ENCODE measurements at regions not wholly inside any gene's neighbourhood (a gene's known extent, or its start where the extent isn't known, plus 50 kb on each side); places are given as distances from the start of the nearest gene placed in this dataset.

DNA sequence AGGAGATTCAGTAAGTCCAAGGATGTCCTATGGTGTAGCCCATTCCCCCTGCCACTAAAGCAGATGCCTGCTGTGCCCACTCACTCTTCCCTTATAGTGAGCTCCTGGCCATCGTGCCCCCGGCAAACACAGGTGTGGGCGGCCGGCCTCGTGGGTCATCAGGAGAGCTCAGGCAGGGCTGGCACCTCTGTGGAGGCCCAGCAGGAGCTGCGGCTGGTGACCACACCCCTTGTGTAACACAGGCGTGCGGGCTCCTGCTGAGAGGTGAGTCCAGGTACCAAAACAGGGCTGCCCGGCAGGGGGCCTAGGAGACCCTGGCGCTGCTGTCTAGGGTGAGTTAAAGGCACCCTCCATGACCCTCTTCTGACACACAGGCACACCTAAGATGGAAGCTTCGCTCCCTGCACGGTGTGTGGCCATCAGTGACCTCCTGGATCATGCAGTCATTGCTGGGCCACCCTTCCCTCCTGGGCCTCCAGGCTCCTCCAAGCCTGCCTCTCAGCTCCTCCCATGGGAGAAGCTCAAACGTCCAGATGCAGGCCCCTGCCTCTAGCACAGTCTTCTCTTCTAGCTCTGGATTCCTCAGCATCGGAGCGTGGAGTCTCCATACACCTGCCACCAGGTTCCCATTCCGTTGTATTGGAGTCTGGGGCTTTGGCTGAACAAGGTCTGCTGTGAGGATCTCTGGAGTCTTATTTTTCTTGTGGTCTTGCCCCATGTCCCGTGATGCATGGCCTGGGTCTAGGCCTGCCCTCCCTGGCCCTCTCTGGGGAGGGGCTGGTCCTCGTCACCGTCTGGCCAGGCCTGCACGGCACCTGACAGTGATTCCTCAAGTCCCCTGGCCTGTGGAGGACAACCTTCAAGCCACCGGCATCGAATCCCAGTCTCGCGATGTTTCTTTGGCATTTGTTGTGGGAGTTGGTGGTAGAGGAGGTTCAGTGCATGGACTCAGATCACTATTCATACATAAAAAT is 246.9 kb downstream of the ACKR3 start (continued):
- TF ChIP-seq, protein P1, sequence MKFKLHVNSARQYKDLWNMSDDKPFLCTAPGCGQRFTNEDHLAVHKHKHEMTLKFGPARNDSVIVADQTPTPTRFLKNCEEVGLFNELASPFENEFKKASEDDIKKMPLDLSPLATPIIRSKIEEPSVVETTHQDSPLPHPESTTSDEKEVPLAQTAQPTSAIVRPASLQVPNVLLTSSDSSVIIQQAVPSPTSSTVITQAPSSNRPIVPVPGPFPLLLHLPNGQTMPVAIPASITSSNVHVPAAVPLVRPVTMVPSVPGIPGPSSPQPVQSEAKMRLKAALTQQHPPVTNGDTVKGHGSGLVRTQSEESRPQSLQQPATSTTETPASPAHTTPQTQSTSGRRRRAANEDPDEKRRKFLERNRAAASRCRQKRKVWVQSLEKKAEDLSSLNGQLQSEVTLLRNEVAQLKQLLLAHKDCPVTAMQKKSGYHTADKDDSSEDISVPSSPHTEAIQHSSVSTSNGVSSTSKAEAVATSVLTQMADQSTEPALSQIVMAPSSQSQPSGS (IDR thresholded peaks at IDR 0.05; ENCODE audit: low read length), result no peak
- TF ChIP-seq BACH1 (IDR thresholded peaks at IDR 0.05; ENCODE audit: low read length), result no peak
- no peak for TF ChIP-seq MAFK (IDR thresholded peaks at IDR 0.05; ENCODE audit: low read depth, low read length)
- no peak for TF ChIP-seq GTF2F1 (IDR thresholded peaks at IDR 0.05; ENCODE audit: borderline replicate concordance, low read depth, low read length)

Measured in H1 (cell line).